ENCODE measurements at regions not wholly inside any gene's neighbourhood (a gene's known extent, or its start where the extent isn't known, plus 50 kb on each side); places are given as distances from the start of the nearest gene placed in this dataset.
"Not testable (repeated sequence)": the region's sequence is repeated elsewhere in the genome, so short reads cannot be mapped to it uniquely, and the experiment has no call there.

GRCh38 chr3:127520993-127521392, 69.5 kb downstream of the TPRA1 start:
- no peak for DNase-seq

GRCh38 chr3:127518456-127519081, 72.0 kb downstream of the TPRA1 start:
- DNase-seq: no peak

GRCh38 chr3:127512256-127512655, 78.3 kb downstream of the TPRA1 start:
- no peak for DNase-seq

- no peak for DNase-seq
Measured at GRCh38 chr3:127501177-127501576, 89.4 kb downstream of the TPRA1 start.

- DNase-seq: no peak
Measured at GRCh38 chr3:127497676-127498075, 92.9 kb downstream of the TPRA1 start.

- DNase-seq: no peak
Measured at GRCh38 chr3:127497166-127497565, 93.4 kb downstream of the TPRA1 start.

GRCh38 chr3:127495821-127496655, 94.5 kb downstream of the TPRA1 start:
- no peak for DNase-seq

GRCh38 chr3:127493924-127494646, 96.4 kb downstream of the TPRA1 start:
- no peak for DNase-seq

GRCh38 chr3:127492426-127492825, 98.1 kb downstream of the TPRA1 start:
- DNase-seq: no peak

- no peak for DNase-seq
Measured at GRCh38 chr3:127491909-127492308, 98.6 kb downstream of the TPRA1 start.

- DNase-seq: no peak
Measured at GRCh38 chr3:127491323-127491722, 99.2 kb downstream of the TPRA1 start.

GRCh38 chr3:127491024-127491305, 99.6 kb downstream of the TPRA1 start:
- DNase-seq: not testable (repeated sequence)

GRCh38 chr3:127490271-127491023, 100.1 kb downstream of the TPRA1 start:
- DNase-seq: no peak

GRCh38 chr3:127489357-127489756, 101.2 kb downstream of the TPRA1 start:
- no peak for DNase-seq

GRCh38 chr3:127488740-127489139, 101.8 kb downstream of the TPRA1 start:
- no peak for DNase-seq

GRCh38 chr3:127488141-127488672, 102.3 kb downstream of the TPRA1 start:
- no peak for DNase-seq

GRCh38 chr3:127487196-127487595, 103.3 kb downstream of the TPRA1 start:
- no peak for DNase-seq

- DNase-seq: no peak
Measured at GRCh38 chr3:127486321-127486944, 104.1 kb downstream of the TPRA1 start.

GRCh38 chr3:127485396-127486170, 105.0 kb downstream of the TPRA1 start:
- DNase-seq: no peak

- DNase-seq: peak; percentile 15
Measured at GRCh38 chr3:127484601-127485388, 105.7 kb downstream of the TPRA1 start.
